Immature natural killer cell (primary cell): ENCODE measurements at regions not wholly inside any gene's neighbourhood (a gene's known extent, or its start where the extent isn't known, plus 50 kb on each side); places are given as distances from the start of the nearest gene placed in this dataset.

Experiments
- DNase-seq, 3 donors: peaks; one replicate each; pipeline ENCODE4 v3.0.0; 2022; ENCODE audit warnings: mixed read lengths in 1 of 3
- H3K27ac Mint-ChIP-seq, 6 donors: one replicate each; pipeline ENCODE4 v1.8.0; 2020; ENCODE audit warnings: mixed read lengths in 6 of 6, mild to moderate bottlenecking in 5 of 6, inconsistent platforms in 4 of 6, moderate library complexity in 3 of 6
- H3K27me3 Mint-ChIP-seq, 3 donors: one replicate each; pipeline ENCODE4 v1.8.0; 2020 to 2021; ENCODE audit warnings: low read depth in 3 of 3, mild to moderate bottlenecking in 3 of 3, mixed read lengths in 3 of 3, moderate library complexity in 3 of 3, inconsistent platforms in 1 of 3
- H3K36me3 Mint-ChIP-seq, 3 donors: one replicate each; pipeline ENCODE4 v1.8.0; 2020; ENCODE audit warnings: mixed read lengths in 3 of 3, inconsistent platforms in 2 of 3, mild to moderate bottlenecking in 2 of 3
- H3K4me1 Mint-ChIP-seq, 2 donors: one replicate each; pipeline ENCODE4 v1.8.0; 2020; ENCODE audit warnings: inconsistent platforms in 2 of 2, mild to moderate bottlenecking in 2 of 2, mixed read lengths in 2 of 2, moderate library complexity in 1 of 2
- H3K4me3 Mint-ChIP-seq, 5 donors: one replicate each; pipeline ENCODE4 v1.8.0; 2020; ENCODE audit warnings: mild to moderate bottlenecking in 5 of 5, mixed read lengths in 5 of 5, inconsistent platforms in 3 of 5, moderate library complexity in 3 of 5
- H3K9me3 Mint-ChIP-seq, 6 donors: one replicate each; pipeline ENCODE4 v1.8.0; 2020; ENCODE audit warnings: mild to moderate bottlenecking in 6 of 6, mixed read lengths in 6 of 6, inconsistent platforms in 4 of 6, moderate library complexity in 3 of 6

- Mint-ChIP-seq H3K4me1 (no peaks in the 10 kb centered on the region), H3K36me3 (no peaks in the 10 kb centered on the region), H3K27ac (no peak overlapping the region), H3K9me3 (no peaks in the 10 kb centered on the region), H3K4me3 (no peak overlapping the region), H3K27me3 (peaks cover 2 to 5% (median 4%) of the 10 kb centered on the region in 3 donors)
- DNase-seq: no peak
These were observed 382.2 kb downstream of the FUT8 start for GRCh38 chr14:65794674-65795279.

- Mint-ChIP-seq H3K27me3 (peaks cover 2 to 8% (median 7%) of the 10 kb centered on the region in 3 donors), H3K9me3 (peaks cover 0 to 2% (median 0%) of the 10 kb centered on the region in 6 donors), H3K27ac (no peak overlapping the region), H3K4me3 (no peak overlapping the region), H3K4me1 (no peaks in the 10 kb centered on the region), H3K36me3 (no peaks in the 10 kb centered on the region)
- DNase-seq: no peak
These were observed 385.7 kb downstream of the FUT8 start for GRCh38 chr14:65798216-65798615.

- H3K36me3 Mint-ChIP-seq: no peaks in the 10 kb centered on the region
- peaks cover 0 to 2% (median 0%) of the 10 kb centered on the region in 6 donors for H3K9me3 Mint-ChIP-seq
- no peak overlapping the region for H3K27ac Mint-ChIP-seq
- H3K4me3 Mint-ChIP-seq: no peak overlapping the region
- no peaks in the 10 kb centered on the region for H3K4me1 Mint-ChIP-seq
- DNase-seq: no peak
- peaks cover 2 to 9% (median 8%) of the 10 kb centered on the region in 3 donors for H3K27me3 Mint-ChIP-seq
These were observed 388.2 kb downstream of the FUT8 start for GRCh38 chr14:65800694-65801093.

GRCh38 chr14:65802196-65802595 is 389.7 kb downstream of the FUT8 start:
- peaks cover 0 to 9% (median 8%) of the 10 kb centered on the region in 3 donors for H3K27me3 Mint-ChIP-seq
- no peak overlapping the region for H3K27ac Mint-ChIP-seq
- DNase-seq: no peak
- no peaks in the 10 kb centered on the region for H3K36me3 Mint-ChIP-seq
- H3K4me1 Mint-ChIP-seq: no peaks in the 10 kb centered on the region
- H3K9me3 Mint-ChIP-seq: peaks cover 0 to 2% (median 0%) of the 10 kb centered on the region in 6 donors
- no peak overlapping the region for H3K4me3 Mint-ChIP-seq

- Mint-ChIP-seq H3K27ac (no peak overlapping the region), H3K4me3 (no peak overlapping the region)
- DNase-seq: no peak
These were observed 391.4 kb downstream of the FUT8 start for GRCh38 chr14:65803885-65804284.

GRCh38 chr14:65804439-65805112 is 392.0 kb downstream of the FUT8 start:
- no peak for DNase-seq
- Mint-ChIP-seq H3K27me3 (peaks cover 0 to 5% (median 3%) of the 10 kb centered on the region in 3 donors), H3K4me1 (no peaks in the 10 kb centered on the region), H3K9me3 (peaks cover 0 to 2% (median 0%) of the 10 kb centered on the region in 6 donors), H3K36me3 (no peaks in the 10 kb centered on the region), H3K4me3 (no peak overlapping the region), H3K27ac (no peak overlapping the region)

More at GRCh38 chr14:65803885-65804284, 391.4 kb downstream of the FUT8 start:
- H3K9me3 Mint-ChIP-seq: peaks cover 0 to 2% (median 0%) of the 10 kb centered on the region in 6 donors
- no peaks in the 10 kb centered on the region for H3K4me1 Mint-ChIP-seq
- H3K27me3 Mint-ChIP-seq: peaks cover 0 to 5% (median 3%) of the 10 kb centered on the region in 3 donors
- no peaks in the 10 kb centered on the region for H3K36me3 Mint-ChIP-seq

GRCh38 chr14:65805113-65805473 is 392.6 kb downstream of the FUT8 start:
- H3K27ac Mint-ChIP-seq: no peak overlapping the region
- H3K4me3 Mint-ChIP-seq: no peak overlapping the region
- no peaks in the 10 kb centered on the region for H3K36me3 Mint-ChIP-seq
- no peak for DNase-seq
- peaks cover 0 to 2% (median 0%) of the 10 kb centered on the region in 6 donors for H3K9me3 Mint-ChIP-seq
- no peaks in the 10 kb centered on the region for H3K4me1 Mint-ChIP-seq
- H3K27me3 Mint-ChIP-seq: peaks cover 3 to 5% (median 3%) of the 10 kb centered on the region in 3 donors

GRCh38 chr14:65808390-65808789 is 395.9 kb downstream of the FUT8 start:
- DNase-seq: no peak
- Mint-ChIP-seq H3K4me3 (no peak overlapping the region), H3K9me3 (no peaks in the 10 kb centered on the region), H3K27me3 (peaks cover 2 to 4% (median 2%) of the 10 kb centered on the region in 3 donors), H3K4me1 (no peaks in the 10 kb centered on the region), H3K36me3 (no peaks in the 10 kb centered on the region), H3K27ac (no peak overlapping the region)

- Mint-ChIP-seq H3K4me1 (no peaks in the 10 kb centered on the region), H3K36me3 (no peaks in the 10 kb centered on the region), H3K27ac (no peak overlapping the region), H3K9me3 (no peaks in the 10 kb centered on the region), H3K27me3 (peaks cover 2 to 4% (median 2%) of the 10 kb centered on the region in 3 donors), H3K4me3 (no peak overlapping the region)
- DNase-seq: no peak
These were observed 397.8 kb downstream of the FUT8 start for GRCh38 chr14:65810322-65810721.

- no peak for DNase-seq
- H3K4me1 Mint-ChIP-seq: no peaks in the 10 kb centered on the region
- no peak overlapping the region for H3K27ac Mint-ChIP-seq
- H3K4me3 Mint-ChIP-seq: no peak overlapping the region
- no peaks in the 10 kb centered on the region for H3K36me3 Mint-ChIP-seq
- peaks cover 2 to 4% (median 2%) of the 10 kb centered on the region in 3 donors for H3K27me3 Mint-ChIP-seq
- no peaks in the 10 kb centered on the region for H3K9me3 Mint-ChIP-seq
These were observed 401.3 kb downstream of the FUT8 start for GRCh38 chr14:65813760-65814384.

GRCh38 chr14:65815127-65815526 is 402.6 kb downstream of the FUT8 start:
- Mint-ChIP-seq H3K4me3 (no peak overlapping the region), H3K27ac (no peak overlapping the region), H3K27me3 (peaks cover 1 to 2% (median 2%) of the 10 kb centered on the region in 3 donors), H3K36me3 (no peaks in the 10 kb centered on the region), H3K9me3 (no peaks in the 10 kb centered on the region), H3K4me1 (no peaks in the 10 kb centered on the region)
- DNase-seq: no peak

- Mint-ChIP-seq H3K36me3 (no peaks in the 10 kb centered on the region), H3K27me3 (peaks cover 0 to 2% (median 0%) of the 10 kb centered on the region in 3 donors), H3K27ac (no peak overlapping the region), H3K4me1 (no peaks in the 10 kb centered on the region), H3K9me3 (no peaks in the 10 kb centered on the region), H3K4me3 (no peak overlapping the region)
- no peak for DNase-seq
These were observed 404.5 kb downstream of the FUT8 start for GRCh38 chr14:65817011-65817410.

- no peaks in the 10 kb centered on the region for H3K9me3 Mint-ChIP-seq
- peaks cover under 1 to 3% of the 10 kb centered on the region in 2 donors for H3K4me1 Mint-ChIP-seq
- no peaks in the 10 kb centered on the region for H3K36me3 Mint-ChIP-seq
- DNase-seq: no peak
- H3K27me3 Mint-ChIP-seq: no peaks in the 10 kb centered on the region
- H3K27ac Mint-ChIP-seq: no peak overlapping the region
- H3K4me3 Mint-ChIP-seq: no peak overlapping the region
These were observed 407.0 kb downstream of the FUT8 start for GRCh38 chr14:65819569-65819968.

GRCh38 chr14:65821224-65821753 is 408.8 kb downstream of the FUT8 start:
- Mint-ChIP-seq H3K36me3 (no peaks in the 10 kb centered on the region), H3K27ac (no peak overlapping the region), H3K4me1 (peaks cover 4 to 7% of the 10 kb centered on the region in 2 donors), H3K9me3 (no peaks in the 10 kb centered on the region), H3K4me3 (no peak overlapping the region), H3K27me3 (peaks cover 0 to 2% (median 0%) of the 10 kb centered on the region in 3 donors)
- DNase-seq: peak; percentile 41 to 55 (median 46)
